Right cardiac atrium (tissue), 5 donors: ENCODE measurements at regions not wholly inside any gene's neighbourhood (a gene's known extent, or its start where the extent isn't known, plus 50 kb on each side); places are given as distances from the start of the nearest gene placed in this dataset.

Source experiments
- ATAC-seq, 2 donors: fragments of 200-7000 bp; cut with Tn5 transposase; one replicate each; pipeline versions ENCODE4 v1.8.0 to v1.9.1; 2020; ENCODE audit warnings: moderate library complexity in 2 of 2, mild to moderate bottlenecking in 1 of 2
- DNase-seq, 3 donors: peaks; one replicate each; pipeline ENCODE4 v3.0.0-alpha.2; 2020
- H3K27ac ChIP-seq: one replicate; pipeline ENCODE4 v1.5.1; 2013; ENCODE audit warnings: mild to moderate bottlenecking, low read length, control low read depth, moderate library complexity
- H3K27me3 ChIP-seq: one replicate; pipeline ENCODE4 v1.6.1; 2013; ENCODE audit not compliant: control insufficient read depth, insufficient read depth
- H3K4me1 ChIP-seq: one replicate; pipeline ENCODE4 v1.6.1; 2013; ENCODE audit warnings: low read length; ENCODE audit not compliant: control insufficient read depth, insufficient read depth
- H3K4me3 ChIP-seq: one replicate; pipeline ENCODE4 v1.5.1; 2013; ENCODE audit warnings: low read length, control low read depth
- H3K9me3 ChIP-seq: one replicate; pipeline ENCODE4 v1.6.1; 2013; ENCODE audit warnings: low read length; ENCODE audit not compliant: control insufficient read depth
- WGBS: extraction: QIAGEN DNeasy Blood & Tissue Kit; methylation state at CpG from one replicate; pipeline ENCODE4 v1.1.7; 2013; 5-methylcytosine and 5-hydroxymethylcytosine counted together
- intact Hi-C, 4 donors: fragments of 100-400 bp; cut with DNase I; formaldehyde crosslinking; loops; one replicate each; pipeline versions ENCODE4 v1.11.0 to v1.14.0; 2022 to 2023
- donor health status: healthy with polysubstance abuse.
- donor health status: DM: no; HTN: yes; CAD: no.
- donor health status: DM: no; HTN: no; CAD: no.
- donor health status: DM: no; HTN: yes; CAD: no; lungs with severe emphysema.
- donor health status: DM: yes; HTN: yes; CAD: no.

DNA sequence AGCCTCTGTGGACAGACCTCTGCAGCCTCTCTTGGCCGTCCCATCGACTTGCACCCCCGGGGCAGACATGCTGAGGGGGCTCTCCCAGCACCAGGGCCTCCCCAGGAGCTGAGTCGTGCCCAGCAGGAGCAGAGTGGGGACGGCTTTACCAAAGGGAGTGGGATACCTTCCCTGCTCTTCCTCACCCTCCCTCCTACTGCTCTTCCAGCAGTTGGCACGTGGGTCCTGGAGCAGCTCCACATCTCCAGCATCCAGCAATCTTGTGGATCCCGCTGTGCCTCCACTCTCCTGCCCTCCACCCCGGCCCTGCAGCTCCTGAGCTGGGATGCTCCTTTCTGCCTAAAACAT is 854.0 kb downstream of the BRD1 start:
- no peaks in the 10 kb centered on the region for H3K27me3 ChIP-seq
- intact Hi-C loops: no loop called here

GRCh38 chr22:48972979-48973693 is 854.5 kb downstream of the BRD1 start:
- H3K9me3 ChIP-seq: no peaks in the 10 kb centered on the region
- H3K27me3 ChIP-seq: no peaks in the 10 kb centered on the region
- WGBS: 82% methylated on average over 12 of the region's 12 CpGs
- no peak overlapping the region for H3K27ac ChIP-seq
- intact Hi-C loops: no loop called here
- no peak overlapping the region for H3K4me3 ChIP-seq
- H3K4me1 ChIP-seq: no peaks in the 10 kb centered on the region
- DNase-seq (no peak), ATAC-seq (no peak)

More for the DNA sequence above, 854.0 kb downstream of the BRD1 start:
- Histone ChIP-seq H3K4me1 (no peaks in the 10 kb centered on the region), H3K4me3 (no peak overlapping the region), H3K9me3 (no peaks in the 10 kb centered on the region), H3K27ac (no peak overlapping the region)
- DNase-seq: no peak
- no peak for ATAC-seq
- 63% methylated on average over 8 of the region's 8 CpGs for WGBS

- intact Hi-C loops: no loop called here
- ATAC-seq (no peak), DNase-seq (no peak)
- Histone ChIP-seq H3K27me3 (no peaks in the 10 kb centered on the region), H3K9me3 (no peaks in the 10 kb centered on the region), H3K4me1 (no peaks in the 10 kb centered on the region), H3K4me3 (no peak overlapping the region), H3K27ac (no peak overlapping the region)
- 42% methylated on average over 11 of the region's 11 CpGs for WGBS
Measured at GRCh38 chr22:48968201-48968959, 859.3 kb downstream of the BRD1 start.

DNA sequence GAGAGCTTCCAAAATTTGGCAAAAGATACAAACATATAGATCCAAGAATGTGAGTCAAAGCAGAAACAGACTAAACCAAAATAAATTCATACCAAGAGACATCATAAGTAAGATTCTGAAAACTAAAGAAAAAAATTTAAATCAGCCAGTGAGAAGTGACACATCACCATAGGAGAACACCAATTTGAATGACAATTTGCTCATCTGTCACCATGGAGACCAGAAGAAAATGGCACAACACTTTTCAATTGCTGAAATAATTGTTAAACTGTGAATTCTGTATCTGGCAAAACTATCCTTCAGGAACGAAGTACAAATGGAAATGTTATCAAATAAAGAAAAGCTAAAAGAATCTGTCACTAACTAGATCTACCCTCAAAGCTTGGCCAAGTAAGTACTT is 864.3 kb downstream of the BRD1 start:
- H3K4me3 ChIP-seq: no peak overlapping the region
- ATAC-seq (no peak), DNase-seq (no peak)
- no peaks in the 10 kb centered on the region for H3K4me1 ChIP-seq
- intact Hi-C loops: no loop called here
- H3K9me3 ChIP-seq: no peaks in the 10 kb centered on the region
- no peak overlapping the region for H3K27ac ChIP-seq
- 31% methylated on average over 1 of the region's 1 CpG for WGBS
- H3K27me3 ChIP-seq: no peaks in the 10 kb centered on the region

DNA sequence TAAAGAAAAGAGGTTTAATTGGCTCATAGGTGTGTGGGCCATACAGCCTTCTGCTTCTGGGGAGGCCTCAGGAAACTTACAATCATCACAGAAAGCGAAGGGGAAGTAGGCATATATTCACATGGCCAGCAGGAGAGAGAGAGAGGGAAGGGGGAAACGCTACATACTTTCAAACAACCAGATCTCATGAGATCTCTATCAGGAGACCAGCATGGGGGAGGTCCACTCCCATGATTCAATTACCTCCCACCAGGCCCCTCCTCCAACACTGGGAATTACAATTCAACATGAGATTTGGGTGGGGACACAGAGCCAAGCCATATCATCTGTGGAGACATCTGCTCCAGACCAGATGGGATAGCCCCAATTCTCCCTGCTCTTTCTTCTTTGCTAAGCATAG is 866.0 kb downstream of the BRD1 start:
- Histone ChIP-seq H3K27ac (no peak overlapping the region), H3K4me1 (no peaks in the 10 kb centered on the region), H3K27me3 (no peaks in the 10 kb centered on the region), H3K4me3 (no peak overlapping the region), H3K9me3 (no peaks in the 10 kb centered on the region)
- 77% methylated on average over 2 of the region's 2 CpGs for WGBS
- intact Hi-C loops: no loop called here
- DNase-seq: no peak
- no peak for ATAC-seq

- 55% methylated on average over 9 of the region's 9 CpGs for WGBS
- Histone ChIP-seq H3K4me3 (no peak overlapping the region), H3K9me3 (no peaks in the 10 kb centered on the region), H3K27ac (no peak overlapping the region), H3K27me3 (no peaks in the 10 kb centered on the region), H3K4me1 (no peaks in the 10 kb centered on the region)
- ATAC-seq (no peak), DNase-seq (no peak)
- intact Hi-C loops: no loop called here
Measured at GRCh38 chr22:48960980-48961660, 866.6 kb downstream of the BRD1 start.

GRCh38 chr22:48960576-48960975 is 867.1 kb downstream of the BRD1 start:
- Histone ChIP-seq H3K9me3 (no peaks in the 10 kb centered on the region), H3K4me1 (no peaks in the 10 kb centered on the region), H3K27ac (no peak overlapping the region), H3K4me3 (no peak overlapping the region), H3K27me3 (no peaks in the 10 kb centered on the region)
- intact Hi-C loops: no loop called here
- DNase-seq: no peak
- WGBS: 72% methylated on average over 13 of the region's 13 CpGs
- ATAC-seq: no peak

DNA sequence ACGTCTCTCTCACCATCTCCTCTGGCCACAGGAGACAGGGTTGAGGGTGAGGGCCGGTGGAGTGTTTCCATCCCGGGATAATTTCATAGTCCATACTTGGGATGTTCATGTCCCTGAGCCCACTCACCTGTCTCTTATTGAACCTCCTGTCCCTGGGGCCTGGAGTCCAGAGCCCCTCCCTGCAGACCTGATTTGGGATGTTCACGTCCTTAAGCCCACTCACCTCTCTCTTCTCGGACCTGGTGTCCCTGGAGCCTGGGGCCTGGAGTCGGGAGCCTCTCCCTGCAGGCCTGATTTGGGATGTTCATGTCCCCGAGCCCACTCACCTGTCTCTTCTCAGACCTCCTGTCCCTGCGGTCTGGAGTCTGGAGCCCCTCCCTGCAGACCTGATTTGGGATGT is 868.2 kb downstream of the BRD1 start:
- 84% methylated on average over 8 of the region's 8 CpGs for WGBS
- Histone ChIP-seq H3K4me3 (no peak overlapping the region), H3K27ac (no peak overlapping the region), H3K4me1 (no peaks in the 10 kb centered on the region), H3K27me3 (no peaks in the 10 kb centered on the region), H3K9me3 (no peaks in the 10 kb centered on the region)
- DNase-seq (no peak), ATAC-seq (no peak)
- intact Hi-C loops: no loop called here

- 73% methylated on average over 5 of the region's 5 CpGs for WGBS
- Histone ChIP-seq H3K4me1 (no peaks in the 10 kb centered on the region), H3K27ac (no peak overlapping the region), H3K9me3 (no peaks in the 10 kb centered on the region), H3K4me3 (no peak overlapping the region), H3K27me3 (no peaks in the 10 kb centered on the region)
- no peak for ATAC-seq
- no peak for DNase-seq
- intact Hi-C loops: no loop called here
Measured at GRCh38 chr22:48957987-48958321, 869.7 kb downstream of the BRD1 start.

DNA sequence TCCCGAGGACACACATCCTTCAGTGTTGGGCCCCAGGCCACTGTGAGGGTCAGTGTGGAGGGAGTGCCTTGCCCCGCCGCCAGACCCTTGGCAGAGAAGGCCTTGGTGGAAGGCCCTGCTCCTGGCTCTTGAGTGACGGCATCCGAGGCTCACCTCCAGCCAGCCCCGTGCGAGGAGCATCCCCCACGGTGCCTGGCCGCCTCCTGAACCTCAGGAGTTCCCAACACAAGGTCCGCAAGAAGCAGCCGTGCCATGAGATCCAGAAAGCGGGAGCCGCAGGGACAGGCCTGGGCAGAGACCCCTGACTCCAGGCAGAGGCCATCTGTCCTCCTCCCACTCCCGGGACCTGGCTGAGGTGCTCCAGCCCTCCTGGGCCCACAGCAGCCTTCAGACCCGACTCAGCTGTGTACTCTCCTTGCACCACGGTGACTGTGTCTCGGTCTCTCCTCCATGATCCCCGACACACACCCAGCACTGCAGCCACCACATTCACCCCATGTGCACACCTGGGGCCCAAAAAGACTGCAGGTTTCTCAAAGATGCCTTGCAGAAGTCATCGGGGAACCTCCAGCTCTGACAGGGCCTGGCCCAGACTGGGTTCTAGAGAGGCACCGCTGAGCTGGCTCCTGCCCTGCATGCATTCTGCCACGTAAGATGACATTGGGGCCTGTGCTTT is 870.2 kb downstream of the BRD1 start:
- intact Hi-C loops: no loop called here
- WGBS: 92% methylated on average over 21 of the region's 21 CpGs
- H3K4me1 ChIP-seq: no peaks in the 10 kb centered on the region
- H3K27ac ChIP-seq: no peak overlapping the region
- no peak overlapping the region for H3K4me3 ChIP-seq
- no peaks in the 10 kb centered on the region for H3K27me3 ChIP-seq
- ATAC-seq (no peak), DNase-seq (no peak)
- no peaks in the 10 kb centered on the region for H3K9me3 ChIP-seq
